HCT116 (cell line): ENCODE measurements at regions not wholly inside any gene's neighbourhood (a gene's known extent, or its start where the extent isn't known, plus 50 kb on each side); places are given as distances from the start of the nearest gene placed in this dataset.

ENCODE experiments used
- ATAC-seq: fragments of 200-7000 bp; cut with Tn5 transposase; 2 replicates; pipeline ENCODE4 v1.9.1; 2020; ENCODE audit warnings: mild to moderate bottlenecking, moderate library complexity
- BruUV-seq: library from RNA; stranded (reverse); fragments of 400-500 nt; replicated peaks from 2 replicates; lab custom pipeline; 2021; lab: Mats Ljungman, UMichigan
- CTCF ChIA-PET: fragments of 300-600 bp; sonication (Branson Sonifier 250); formaldehyde crosslinking; loops from one replicate; lab custom pipeline; 2021; ENCODE audit warnings: antibody characterized with exemption; lab: Charles Lee
- POLR2A ChIA-PET: fragments of 300-600, 350-600 bp; sonication (Branson Sonifier 250); formaldehyde crosslinking; loops from one replicate; lab custom pipeline; 2021; ENCODE audit warnings: antibody characterized with exemption; lab: Charles Lee
- RAD21 ChIA-PET, 2 experiments: fragments of 300-600 bp; sonication (Branson Sonifier 250); formaldehyde crosslinking; loops; one replicate each; lab custom pipeline; 2023; ENCODE audit warnings: low total read pairs in 2 of 2; ENCODE audit not compliant: uncharacterized antibody in 2 of 2, unreplicated experiment in 2 of 2, low non-redundant PET in 1 of 2; lab: Charles Lee
- DNase-seq: peaks from one replicate; pipeline ENCODE4 v3.0.0-alpha.2; 2010; ENCODE audit warnings: low read depth, low spot score
- H2AFZ ChIP-seq: fragments of 200-600 bp; shearing (Covaris generic), sonication (generic); 2 replicates; pipeline ENCODE4 v1.6.1; 2017; ENCODE audit warnings: low read depth, mixed run types, mixed read lengths, antibody characterized with exemption, low read length; ENCODE audit not compliant: poor library complexity, severe bottlenecking
- H3K27ac ChIP-seq: 2 replicates; pipeline ENCODE4 v1.5.1; 2012; ENCODE audit warnings: low read depth, low read length
- H3K27me3 ChIP-seq: fragments of 200-600 bp; sonication (generic); 2 replicates; pipeline ENCODE4 v1.6.1; 2016; ENCODE audit warnings: mixed run types, low read length, mixed read lengths; ENCODE audit not compliant: insufficient read depth
- H3K36me3 ChIP-seq, 2 experiments: fragments of 200-500 bp in 1 of 2; fragments of 200-600 bp in 1 of 2; sonication (Bioruptor generic) in 1 of 2; sonication (generic) in 1 of 2; 2 replicates each; pipeline versions ENCODE4 v1.5.1 to v1.6.1; 2014 to 2016; ENCODE audit warnings: low read length in 2 of 2, inconsistent platforms in 1 of 2, mixed read lengths in 1 of 2, mixed run types in 1 of 2; ENCODE audit not compliant: insufficient read depth in 2 of 2, control insufficient read depth in 1 of 2
- H3K4me1 ChIP-seq, 2 experiments: fragments of 200-600 bp in 1 of 2; sonication (generic) in 1 of 2; 2 replicates each; pipeline versions ENCODE4 v1.5.1 to v1.6.1; 2012 to 2017; ENCODE audit warnings: low read length in 2 of 2, inconsistent platforms in 1 of 2, mild to moderate bottlenecking in 1 of 2, mixed read lengths in 1 of 2, mixed run types in 1 of 2, moderate library complexity in 1 of 2; ENCODE audit not compliant: insufficient read depth in 2 of 2, control insufficient read depth in 1 of 2
- H3K4me2 ChIP-seq: fragments of 200-600 bp; sonication (generic); 2 replicates; pipeline ENCODE4 v1.6.1; 2017; ENCODE audit warnings: mixed run types, low read length, mixed read lengths
- H3K4me3 ChIP-seq, 2 experiments: fragments of 200-600 bp in 1 of 2; sonication (generic) in 1 of 2; replicated peaks in 1 of 2; 2 replicates each; pipeline ENCODE4 v1.5.1; 2011 to 2016; ENCODE audit warnings: low read length in 2 of 2, control low read depth in 1 of 2, low read depth in 1 of 2, mild to moderate bottlenecking in 1 of 2, mixed read lengths in 1 of 2, mixed run types in 1 of 2
- H3K79me2 ChIP-seq: fragments of 200-600 bp; sonication (generic); 2 replicates; pipeline ENCODE4 v1.6.1; 2017; ENCODE audit warnings: mild to moderate bottlenecking, mixed run types, low read length, moderate library complexity, mixed read lengths; ENCODE audit not compliant: insufficient read depth
- H3K9ac ChIP-seq: fragments of 200-600 bp; sonication (generic); 2 replicates; pipeline ENCODE4 v1.6.1; 2016; ENCODE audit warnings: low read length, mixed read lengths
- H3K9me2 ChIP-seq: fragments of 200-600 bp; sonication (generic), shearing (Covaris generic); 2 replicates; pipeline ENCODE4 v1.6.1; 2017; ENCODE audit warnings: mixed run types, mild to moderate bottlenecking, moderate library complexity; ENCODE audit not compliant: insufficient read depth
- H3K9me3 ChIP-seq, 2 experiments: fragments of 200-500 bp in 1 of 2; fragments of 200-600 bp in 1 of 2; sonication (Bioruptor generic) in 1 of 2; sonication (generic) in 1 of 2; 2 replicates each; pipeline ENCODE4 v1.6.1; 2014 to 2017; ENCODE audit warnings: low read length in 2 of 2, mixed read lengths in 2 of 2, inconsistent platforms in 1 of 2, low read depth in 1 of 2, mild to moderate bottlenecking in 1 of 2, mixed run types in 1 of 2, moderate library complexity in 1 of 2; ENCODE audit not compliant: control insufficient read depth in 1 of 2, insufficient read depth in 1 of 2
- H4K20me1 ChIP-seq: fragments of 200-600 bp; sonication (generic), shearing (Covaris generic); 2 replicates; pipeline ENCODE4 v1.6.1; 2017; ENCODE audit warnings: mixed run types, mild to moderate bottlenecking, moderate library complexity; ENCODE audit not compliant: insufficient read depth
- EGR1 ChIP-seq: IDR thresholded peaks from 2 replicates; pipeline ENCODE4 v1.6.1; 2012; ENCODE audit warnings: low read depth
- ELF1 ChIP-seq: IDR thresholded peaks from 2 replicates; pipeline ENCODE4 v1.6.1; 2012; ENCODE audit warnings: low read depth, borderline replicate concordance
- EZH2 ChIP-seq: fragments of 200-600 bp; sonication (generic); IDR thresholded peaks from 2 replicates; pipeline ENCODE4 v1.6.1; 2017; ENCODE audit warnings: antibody characterized with exemption, mixed run types
- POLR2AphosphoS5 ChIP-seq: IDR thresholded peaks from 2 replicates; pipeline ENCODE4 v1.6.1; 2011; ENCODE audit warnings: mild to moderate bottlenecking, low read depth, low read length, moderate library complexity
- RAD21 ChIP-seq: IDR thresholded peaks from 2 replicates; pipeline ENCODE4 v1.6.1; 2012; ENCODE audit warnings: low read depth, mild to moderate bottlenecking
- SIN3A ChIP-seq: IDR thresholded peaks from 2 replicates; pipeline ENCODE4 v1.6.1; 2012; ENCODE audit warnings: low read depth
- SP1 ChIP-seq: IDR thresholded peaks from 2 replicates; pipeline ENCODE4 v1.6.1; 2012; ENCODE audit warnings: low read depth
- SRF ChIP-seq: IDR thresholded peaks from 2 replicates; pipeline ENCODE4 v1.6.1; 2012; ENCODE audit warnings: low read depth
- TCF7L2 ChIP-seq: IDR thresholded peaks from 2 replicates; pipeline ENCODE4 v1.7.0; 2011; ENCODE audit warnings: borderline replicate concordance, inconsistent platforms; ENCODE audit not compliant: insufficient read depth, insufficient read length; ENCODE audit errors: extremely low read depth
- YY1 ChIP-seq: IDR thresholded peaks from 2 replicates; pipeline ENCODE4 v1.6.1; 2011; ENCODE audit warnings: low read length, low read depth, moderate library complexity, mild to moderate bottlenecking; ENCODE audit not compliant: insufficient replicate concordance; ENCODE audit errors: extremely low read depth
- ZNF274 ChIP-seq: fragments of 200-500 bp; sonication (Bioruptor generic); IDR thresholded peaks from 2 replicates; pipeline ENCODE4 v1.6.1; 2014; ENCODE audit warnings: mild to moderate bottlenecking, low read depth, low read length, inconsistent platforms
- intact Hi-C: fragments of 100-400 bp; cut with micrococcal nuclease; formaldehyde crosslinking; loops from 2 replicates; pipeline ENCODE4 v1.10.0; 2022
- TF ChIP-seq, protein P1 (sequence below), 3 experiments: fragments of 200-600 bp in 1 of 3; sonication (generic) in 1 of 3; IDR thresholded peaks in 2 of 3; conservative IDR thresholded peaks in 1 of 3; 2 replicates each; pipeline ENCODE4 v1.5.1; 2012 to 2017; ENCODE audit warnings: low read depth in 2 of 3, low read length in 2 of 3, antibody characterized with exemption in 1 of 3, borderline replicate concordance in 1 of 3, control low read depth in 1 of 3, mild to moderate bottlenecking in 1 of 3, mixed read lengths in 1 of 3, mixed run types in 1 of 3, moderate library complexity in 1 of 3; ENCODE audit not compliant: insufficient read depth in 1 of 3
- TF ChIP-seq, protein P2 (sequence below): IDR thresholded peaks from 2 replicates; pipeline ENCODE4 v1.6.1; 2012; ENCODE audit warnings: low read depth
- TF ChIP-seq, protein P3 (sequence below): IDR thresholded peaks from 2 replicates; pipeline ENCODE4 v1.6.1; 2012
- TF ChIP-seq, protein P4 (sequence below): IDR thresholded peaks from 2 replicates; pipeline ENCODE4 v1.6.1; 2011; ENCODE audit warnings: mild to moderate bottlenecking, low read length, moderate library complexity; ENCODE audit not compliant: insufficient replicate concordance; ENCODE audit errors: extremely low read depth
- TF ChIP-seq, protein P5 (sequence below): IDR thresholded peaks from 2 replicates; pipeline ENCODE4 v1.6.1; 2012

DNA sequence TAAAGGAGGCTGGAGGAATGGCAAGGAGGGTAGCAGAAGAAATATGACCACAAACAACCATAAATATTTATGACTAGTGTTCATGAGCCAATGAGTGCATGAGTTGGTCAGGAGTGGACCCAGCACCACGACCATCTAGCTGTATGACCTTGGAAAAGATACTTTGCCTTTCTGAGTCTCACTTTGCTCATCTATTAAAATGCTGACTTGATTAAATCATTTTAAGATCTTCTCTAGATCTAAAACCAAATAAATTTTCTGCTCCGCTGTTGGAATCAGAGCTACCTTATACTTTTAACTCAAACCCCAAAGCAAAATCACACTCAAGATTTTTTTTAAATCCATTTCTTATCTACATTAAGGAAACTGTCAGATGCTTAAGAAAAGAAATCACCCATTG, 207.0 kb downstream of the GPAM start:
- Histone ChIP-seq H3K9ac (no peak overlapping the region), H3K27ac (no peak overlapping the region), H2AFZ (no peak overlapping the region), H3K79me2 (no peaks in the 10 kb centered on the region), H3K4me3 (no peak overlapping the region), H4K20me1 (no peaks in the 10 kb centered on the region), H3K9me3 (no peaks in the 10 kb centered on the region), H3K27me3 (peaks cover 63% of the 10 kb centered on the region), H3K4me2 (no peak overlapping the region), H3K4me1 (no peaks in the 10 kb centered on the region), H3K36me3 (no peaks in the 10 kb centered on the region), H3K9me2 (no peaks in the 10 kb centered on the region)
- POLR2A ChIA-PET, result no interaction called here
- DNase-seq (no peak), ATAC-seq (no peak)
- RAD21 ChIA-PET, result no interaction called here
- no TSS peak for BruUV-seq
- intact Hi-C loops, result no loop called here
- TF ChIP-seq, protein P1, sequence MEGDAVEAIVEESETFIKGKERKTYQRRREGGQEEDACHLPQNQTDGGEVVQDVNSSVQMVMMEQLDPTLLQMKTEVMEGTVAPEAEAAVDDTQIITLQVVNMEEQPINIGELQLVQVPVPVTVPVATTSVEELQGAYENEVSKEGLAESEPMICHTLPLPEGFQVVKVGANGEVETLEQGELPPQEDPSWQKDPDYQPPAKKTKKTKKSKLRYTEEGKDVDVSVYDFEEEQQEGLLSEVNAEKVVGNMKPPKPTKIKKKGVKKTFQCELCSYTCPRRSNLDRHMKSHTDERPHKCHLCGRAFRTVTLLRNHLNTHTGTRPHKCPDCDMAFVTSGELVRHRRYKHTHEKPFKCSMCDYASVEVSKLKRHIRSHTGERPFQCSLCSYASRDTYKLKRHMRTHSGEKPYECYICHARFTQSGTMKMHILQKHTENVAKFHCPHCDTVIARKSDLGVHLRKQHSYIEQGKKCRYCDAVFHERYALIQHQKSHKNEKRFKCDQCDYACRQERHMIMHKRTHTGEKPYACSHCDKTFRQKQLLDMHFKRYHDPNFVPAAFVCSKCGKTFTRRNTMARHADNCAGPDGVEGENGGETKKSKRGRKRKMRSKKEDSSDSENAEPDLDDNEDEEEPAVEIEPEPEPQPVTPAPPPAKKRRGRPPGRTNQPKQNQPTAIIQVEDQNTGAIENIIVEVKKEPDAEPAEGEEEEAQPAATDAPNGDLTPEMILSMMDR (IDR thresholded peaks at IDR 0.05 in 2 of 3, conservative IDR thresholded peaks at IDR 0.05 in 1 of 3; ENCODE audit: borderline replicate concordance in 1 of 3, insufficient read depth in 1 of 3, low read depth in 2 of 3, low read length in 2 of 3), result no peak
- no peak for TF ChIP-seq EGR1
- TF ChIP-seq, protein P2, sequence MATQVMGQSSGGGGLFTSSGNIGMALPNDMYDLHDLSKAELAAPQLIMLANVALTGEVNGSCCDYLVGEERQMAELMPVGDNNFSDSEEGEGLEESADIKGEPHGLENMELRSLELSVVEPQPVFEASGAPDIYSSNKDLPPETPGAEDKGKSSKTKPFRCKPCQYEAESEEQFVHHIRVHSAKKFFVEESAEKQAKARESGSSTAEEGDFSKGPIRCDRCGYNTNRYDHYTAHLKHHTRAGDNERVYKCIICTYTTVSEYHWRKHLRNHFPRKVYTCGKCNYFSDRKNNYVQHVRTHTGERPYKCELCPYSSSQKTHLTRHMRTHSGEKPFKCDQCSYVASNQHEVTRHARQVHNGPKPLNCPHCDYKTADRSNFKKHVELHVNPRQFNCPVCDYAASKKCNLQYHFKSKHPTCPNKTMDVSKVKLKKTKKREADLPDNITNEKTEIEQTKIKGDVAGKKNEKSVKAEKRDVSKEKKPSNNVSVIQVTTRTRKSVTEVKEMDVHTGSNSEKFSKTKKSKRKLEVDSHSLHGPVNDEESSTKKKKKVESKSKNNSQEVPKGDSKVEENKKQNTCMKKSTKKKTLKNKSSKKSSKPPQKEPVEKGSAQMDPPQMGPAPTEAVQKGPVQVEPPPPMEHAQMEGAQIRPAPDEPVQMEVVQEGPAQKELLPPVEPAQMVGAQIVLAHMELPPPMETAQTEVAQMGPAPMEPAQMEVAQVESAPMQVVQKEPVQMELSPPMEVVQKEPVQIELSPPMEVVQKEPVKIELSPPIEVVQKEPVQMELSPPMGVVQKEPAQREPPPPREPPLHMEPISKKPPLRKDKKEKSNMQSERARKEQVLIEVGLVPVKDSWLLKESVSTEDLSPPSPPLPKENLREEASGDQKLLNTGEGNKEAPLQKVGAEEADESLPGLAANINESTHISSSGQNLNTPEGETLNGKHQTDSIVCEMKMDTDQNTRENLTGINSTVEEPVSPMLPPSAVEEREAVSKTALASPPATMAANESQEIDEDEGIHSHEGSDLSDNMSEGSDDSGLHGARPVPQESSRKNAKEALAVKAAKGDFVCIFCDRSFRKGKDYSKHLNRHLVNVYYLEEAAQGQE, result no peak
- TF ChIP-seq EZH2, result no peak
- no peak for TF ChIP-seq SRF
- TF ChIP-seq, protein P3, sequence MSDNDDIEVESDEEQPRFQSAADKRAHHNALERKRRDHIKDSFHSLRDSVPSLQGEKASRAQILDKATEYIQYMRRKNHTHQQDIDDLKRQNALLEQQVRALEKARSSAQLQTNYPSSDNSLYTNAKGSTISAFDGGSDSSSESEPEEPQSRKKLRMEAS, result no peak
- TF ChIP-seq, protein P4, sequence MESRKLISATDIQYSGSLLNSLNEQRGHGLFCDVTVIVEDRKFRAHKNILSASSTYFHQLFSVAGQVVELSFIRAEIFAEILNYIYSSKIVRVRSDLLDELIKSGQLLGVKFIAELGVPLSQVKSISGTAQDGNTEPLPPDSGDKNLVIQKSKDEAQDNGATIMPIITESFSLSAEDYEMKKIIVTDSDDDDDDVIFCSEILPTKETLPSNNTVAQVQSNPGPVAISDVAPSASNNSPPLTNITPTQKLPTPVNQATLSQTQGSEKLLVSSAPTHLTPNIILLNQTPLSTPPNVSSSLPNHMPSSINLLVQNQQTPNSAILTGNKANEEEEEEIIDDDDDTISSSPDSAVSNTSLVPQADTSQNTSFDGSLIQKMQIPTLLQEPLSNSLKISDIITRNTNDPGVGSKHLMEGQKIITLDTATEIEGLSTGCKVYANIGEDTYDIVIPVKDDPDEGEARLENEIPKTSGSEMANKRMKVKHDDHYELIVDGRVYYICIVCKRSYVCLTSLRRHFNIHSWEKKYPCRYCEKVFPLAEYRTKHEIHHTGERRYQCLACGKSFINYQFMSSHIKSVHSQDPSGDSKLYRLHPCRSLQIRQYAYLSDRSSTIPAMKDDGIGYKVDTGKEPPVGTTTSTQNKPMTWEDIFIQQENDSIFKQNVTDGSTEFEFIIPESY, result no peak
- no peak for TF ChIP-seq SP1
- TF ChIP-seq YY1, result no peak
- TF ChIP-seq RAD21, result no peak
- TF ChIP-seq ZNF274, result no peak
- TF ChIP-seq ELF1, result no peak
- TF ChIP-seq SIN3A, result no peak
- TF ChIP-seq POLR2AphosphoS5, result no peak
- no peak for TF ChIP-seq TCF7L2
- TF ChIP-seq, protein P5, sequence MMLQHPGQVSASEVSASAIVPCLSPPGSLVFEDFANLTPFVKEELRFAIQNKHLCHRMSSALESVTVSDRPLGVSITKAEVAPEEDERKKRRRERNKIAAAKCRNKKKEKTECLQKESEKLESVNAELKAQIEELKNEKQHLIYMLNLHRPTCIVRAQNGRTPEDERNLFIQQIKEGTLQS, result no peak
- CTCF ChIA-PET, result no interaction called here
